GM23338 (cell line): ENCODE measurements at regions not wholly inside any gene's neighbourhood (a gene's known extent, or its start where the extent isn't known, plus 50 kb on each side); places are given as distances from the start of the nearest gene placed in this dataset.

Experiments
- ATAC-seq: fragments of 200-7000 bp; cut with Tn5 transposase; 3 replicates; pipeline ENCODE4 v1.9.1; 2020
- DNase-seq: peaks from one replicate; pipeline ENCODE4 v3.0.0-alpha.2; 2015; ENCODE audit warnings: low spot score
- H2AFZ ChIP-seq: fragments of 200-600 bp; sonication (generic); 2 replicates; pipeline ENCODE4 v1.8.0; 2016; ENCODE audit warnings: antibody characterized with exemption, mild to moderate bottlenecking, moderate library complexity
- H3F3A ChIP-seq: fragments of 200-600 bp; sonication (generic); replicated peaks from 2 replicates; pipeline ENCODE4 v1.8.0; 2017; ENCODE audit warnings: antibody characterized with exemption, mixed run types, low read depth
- H3K27ac ChIP-seq: fragments of 200-600 bp; sonication (generic); 2 replicates; pipeline ENCODE4 v1.6.1; 2016; ENCODE audit warnings: low read depth
- H3K27me3 ChIP-seq: fragments of 200-600 bp; sonication (generic); 2 replicates; pipeline ENCODE4 v1.8.0; 2016; ENCODE audit warnings: mild to moderate bottlenecking, mixed run types, moderate library complexity; ENCODE audit not compliant: insufficient read depth
- H3K36me3 ChIP-seq: fragments of 200-600 bp; sonication (generic); 2 replicates; pipeline ENCODE4 v1.8.0; 2016; ENCODE audit warnings: mild to moderate bottlenecking; ENCODE audit not compliant: insufficient read depth
- H3K4me1 ChIP-seq: fragments of 200-600 bp; sonication (generic); 2 replicates; pipeline ENCODE4 v1.8.0; 2016; ENCODE audit warnings: mild to moderate bottlenecking, moderate library complexity; ENCODE audit not compliant: insufficient read depth
- H3K4me2 ChIP-seq: fragments of 200-600 bp; sonication (generic); 2 replicates; pipeline ENCODE4 v1.7.1; 2017; ENCODE audit warnings: mixed run types
- H3K4me3 ChIP-seq: fragments of 200-600 bp; sonication (generic); 2 replicates; pipeline ENCODE4 v1.6.1; 2016; ENCODE audit warnings: mixed run types
- H3K79me2 ChIP-seq: fragments of 200-600 bp; sonication (generic); replicated peaks from 2 replicates; pipeline ENCODE4 v1.8.0; 2017; ENCODE audit warnings: mild to moderate bottlenecking; ENCODE audit not compliant: insufficient read depth
- H3K9me2 ChIP-seq: fragments of 200-600 bp; sonication (generic); 2 replicates; pipeline ENCODE4 v1.8.0; 2017; ENCODE audit not compliant: insufficient read depth
- H4K20me1 ChIP-seq: fragments of 200-600 bp; sonication (generic); replicated peaks from 2 replicates; pipeline ENCODE4 v1.8.0; 2017; ENCODE audit warnings: mild to moderate bottlenecking; ENCODE audit not compliant: insufficient read depth
- H3K27ac Mint-ChIP-seq: 2 replicates; pipeline ENCODE4 v1.8.0; 2020; ENCODE audit warnings: inconsistent platforms, mild to moderate bottlenecking, moderate library complexity, mixed read lengths
- H3K27me3 Mint-ChIP-seq: 3 replicates; pipeline ENCODE4 v1.8.0; 2022; ENCODE audit warnings: low read depth, mild to moderate bottlenecking, moderate library complexity, mixed read lengths, inconsistent platforms; ENCODE audit not compliant: insufficient read depth, poor library complexity
- H3K36me3 Mint-ChIP-seq: 3 replicates; pipeline ENCODE4 v1.8.0; 2021; ENCODE audit warnings: low read depth, mild to moderate bottlenecking, inconsistent platforms, moderate library complexity, mixed read lengths
- H3K4me1 Mint-ChIP-seq: 3 replicates; pipeline ENCODE4 v1.8.0; 2020; ENCODE audit warnings: mild to moderate bottlenecking, inconsistent platforms, mixed read lengths
- H3K4me3 Mint-ChIP-seq: 3 replicates; pipeline ENCODE4 v1.8.0; 2021; ENCODE audit warnings: moderate library complexity, mild to moderate bottlenecking, inconsistent platforms, mixed read lengths
- H3K9me3 Mint-ChIP-seq: 3 replicates; pipeline ENCODE4 v1.8.0; 2020; ENCODE audit warnings: moderate library complexity, mild to moderate bottlenecking, inconsistent platforms, mixed read lengths
- EZH2 ChIP-seq: fragments of 200-600 bp; sonication (generic); IDR thresholded peaks from one replicate; pipeline ENCODE4 v1.8.0; 2017; ENCODE audit warnings: antibody characterized with exemption, mild to moderate bottlenecking, low read depth; ENCODE audit not compliant: unreplicated experiment
- ZNF331 ChIP-seq: fragments of 250-450 bp; sonication (Bioruptor Pico); IDR thresholded peaks from 2 replicates; pipeline ENCODE4 v1.5.0; 2020; ENCODE audit warnings: low read depth, mild to moderate bottlenecking, moderate library complexity
- TF ChIP-seq, protein P1 (sequence below): fragments of 250-450 bp; sonication (Bioruptor Pico); IDR thresholded peaks from 2 replicates; pipeline ENCODE4 v1.5.0; 2020; ENCODE audit warnings: mild to moderate bottlenecking, moderate library complexity

DNA sequence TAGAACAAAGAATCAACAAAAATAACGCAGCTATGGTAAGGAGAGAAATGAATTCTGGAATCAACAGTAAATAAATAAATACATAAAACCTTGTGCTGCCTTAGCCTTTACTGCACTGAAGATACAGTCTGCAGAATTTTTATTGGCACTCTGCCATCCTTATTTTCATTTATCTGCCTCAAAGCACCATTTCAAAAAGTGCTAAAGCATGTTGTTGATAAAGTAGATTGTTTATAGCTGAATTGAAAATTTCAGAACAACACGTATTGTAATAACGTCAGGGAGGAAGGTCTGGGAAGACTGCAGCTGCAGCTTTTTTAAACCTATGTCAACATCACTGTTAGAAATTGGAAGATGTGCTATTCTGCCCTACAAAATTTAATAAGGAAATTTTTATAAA, 787.2 kb downstream of the PLCL1 start (continued):
- TF ChIP-seq, protein P1, sequence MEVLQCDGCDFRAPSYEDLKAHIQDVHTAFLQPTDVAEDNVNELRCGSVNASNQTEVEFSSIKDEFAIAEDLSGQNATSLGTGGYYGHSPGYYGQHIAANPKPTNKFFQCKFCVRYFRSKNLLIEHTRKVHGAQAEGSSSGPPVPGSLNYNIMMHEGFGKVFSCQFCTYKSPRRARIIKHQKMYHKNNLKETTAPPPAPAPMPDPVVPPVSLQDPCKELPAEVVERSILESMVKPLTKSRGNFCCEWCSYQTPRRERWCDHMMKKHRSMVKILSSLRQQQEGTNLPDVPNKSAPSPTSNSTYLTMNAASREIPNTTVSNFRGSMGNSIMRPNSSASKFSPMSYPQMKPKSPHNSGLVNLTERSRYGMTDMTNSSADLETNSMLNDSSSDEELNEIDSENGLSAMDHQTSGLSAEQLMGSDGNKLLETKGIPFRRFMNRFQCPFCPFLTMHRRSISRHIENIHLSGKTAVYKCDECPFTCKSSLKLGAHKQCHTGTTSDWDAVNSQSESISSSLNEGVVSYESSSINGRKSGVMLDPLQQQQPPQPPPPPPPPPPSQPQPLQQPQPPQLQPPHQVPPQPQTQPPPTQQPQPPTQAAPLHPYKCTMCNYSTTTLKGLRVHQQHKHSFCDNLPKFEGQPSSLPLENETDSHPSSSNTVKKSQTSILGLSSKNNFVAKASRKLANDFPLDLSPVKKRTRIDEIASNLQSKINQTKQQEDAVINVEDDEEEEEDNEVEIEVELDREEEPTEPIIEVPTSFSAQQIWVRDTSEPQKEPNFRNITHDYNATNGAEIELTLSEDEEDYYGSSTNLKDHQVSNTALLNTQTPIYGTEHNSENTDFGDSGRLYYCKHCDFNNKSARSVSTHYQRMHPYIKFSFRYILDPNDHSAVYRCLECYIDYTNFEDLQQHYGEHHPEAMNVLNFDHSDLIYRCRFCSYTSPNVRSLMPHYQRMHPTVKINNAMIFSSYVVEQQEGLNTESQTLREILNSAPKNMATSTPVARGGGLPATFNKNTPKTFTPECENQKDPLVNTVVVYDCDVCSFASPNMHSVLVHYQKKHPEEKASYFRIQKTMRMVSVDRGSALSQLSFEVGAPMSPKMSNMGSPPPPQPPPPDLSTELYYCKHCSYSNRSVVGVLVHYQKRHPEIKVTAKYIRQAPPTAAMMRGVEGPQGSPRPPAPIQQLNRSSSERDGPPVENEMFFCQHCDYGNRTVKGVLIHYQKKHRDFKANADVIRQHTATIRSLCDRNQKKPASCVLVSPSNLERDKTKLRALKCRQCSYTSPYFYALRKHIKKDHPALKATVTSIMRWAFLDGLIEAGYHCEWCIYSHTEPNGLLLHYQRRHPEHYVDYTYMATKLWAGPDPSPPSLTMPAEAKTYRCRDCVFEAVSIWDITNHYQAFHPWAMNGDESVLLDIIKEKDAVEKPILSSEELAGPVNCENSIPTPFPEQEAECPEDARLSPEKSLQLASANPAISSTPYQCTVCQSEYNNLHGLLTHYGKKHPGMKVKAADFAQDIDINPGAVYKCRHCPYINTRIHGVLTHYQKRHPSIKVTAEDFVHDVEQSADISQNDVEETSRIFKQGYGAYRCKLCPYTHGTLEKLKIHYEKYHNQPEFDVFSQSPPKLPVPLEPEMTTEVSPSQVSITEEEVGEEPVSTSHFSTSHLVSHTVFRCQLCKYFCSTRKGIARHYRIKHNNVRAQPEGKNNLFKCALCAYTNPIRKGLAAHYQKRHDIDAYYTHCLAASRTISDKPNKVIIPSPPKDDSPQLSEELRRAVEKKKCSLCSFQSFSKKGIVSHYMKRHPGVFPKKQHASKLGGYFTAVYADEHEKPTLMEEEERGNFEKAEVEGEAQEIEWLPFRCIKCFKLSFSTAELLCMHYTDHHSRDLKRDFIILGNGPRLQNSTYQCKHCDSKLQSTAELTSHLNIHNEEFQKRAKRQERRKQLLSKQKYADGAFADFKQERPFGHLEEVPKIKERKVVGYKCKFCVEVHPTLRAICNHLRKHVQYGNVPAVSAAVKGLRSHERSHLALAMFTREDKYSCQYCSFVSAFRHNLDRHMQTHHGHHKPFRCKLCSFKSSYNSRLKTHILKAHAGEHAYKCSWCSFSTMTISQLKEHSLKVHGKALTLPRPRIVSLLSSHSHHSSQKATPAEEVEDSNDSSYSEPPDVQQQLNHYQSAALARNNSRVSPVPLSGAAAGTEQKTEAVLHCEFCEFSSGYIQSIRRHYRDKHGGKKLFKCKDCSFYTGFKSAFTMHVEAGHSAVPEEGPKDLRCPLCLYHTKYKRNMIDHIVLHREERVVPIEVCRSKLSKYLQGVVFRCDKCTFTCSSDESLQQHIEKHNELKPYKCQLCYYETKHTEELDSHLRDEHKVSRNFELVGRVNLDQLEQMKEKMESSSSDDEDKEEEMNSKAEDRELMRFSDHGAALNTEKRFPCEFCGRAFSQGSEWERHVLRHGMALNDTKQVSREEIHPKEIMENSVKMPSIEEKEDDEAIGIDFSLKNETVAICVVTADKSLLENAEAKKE (CRISPR knock-in tag): no peak

DNA sequence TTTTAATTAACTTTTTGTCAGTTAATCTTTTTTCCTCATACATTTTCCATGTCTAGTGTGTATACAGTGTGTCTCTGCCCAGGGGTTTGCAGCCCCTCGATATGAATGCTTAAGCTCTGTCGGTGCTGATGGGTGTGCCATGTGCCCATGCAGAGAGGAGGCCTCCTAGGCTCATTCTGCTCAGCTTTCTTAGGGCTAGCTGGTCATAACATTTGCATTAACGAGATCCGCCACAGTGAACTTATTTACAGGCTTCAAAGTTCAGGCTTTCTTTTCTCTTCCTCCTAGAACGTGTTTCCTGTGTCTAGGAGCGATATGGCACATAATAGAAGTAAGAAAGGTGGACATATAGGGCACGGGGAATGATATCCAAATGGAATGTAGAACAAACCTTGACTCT, 783.3 kb downstream of the PLCL1 start:
- ATAC-seq: no peak
- Mint-ChIP-seq H3K4me1 (no peaks in the 10 kb centered on the region), H3K36me3 (no peaks in the 10 kb centered on the region), H3K9me3 (no peaks in the 10 kb centered on the region), H3K27me3 (no peaks in the 10 kb centered on the region), H3K27ac (no peak overlapping the region), H3K4me3 (no peak overlapping the region)
- DNase-seq: no peak
- Histone ChIP-seq H4K20me1 (no peaks in the 10 kb centered on the region), H3K4me2 (no peak overlapping the region), H3K36me3 (no peaks in the 10 kb centered on the region), H3K27ac (no peak overlapping the region), H3K4me1 (no peaks in the 10 kb centered on the region), H3K9me2 (no peaks in the 10 kb centered on the region), H3K4me3 (no peak overlapping the region), H3K79me2 (no peaks in the 10 kb centered on the region), H2AFZ (0 out of 2 replicates have a peak overlapping the region, but pooled peaks have one; percentile 59), H3K27me3 (no peaks in the 10 kb centered on the region), H3F3A (no peaks in the 10 kb centered on the region)
- TF ChIP-seq EZH2: no peak

DNA sequence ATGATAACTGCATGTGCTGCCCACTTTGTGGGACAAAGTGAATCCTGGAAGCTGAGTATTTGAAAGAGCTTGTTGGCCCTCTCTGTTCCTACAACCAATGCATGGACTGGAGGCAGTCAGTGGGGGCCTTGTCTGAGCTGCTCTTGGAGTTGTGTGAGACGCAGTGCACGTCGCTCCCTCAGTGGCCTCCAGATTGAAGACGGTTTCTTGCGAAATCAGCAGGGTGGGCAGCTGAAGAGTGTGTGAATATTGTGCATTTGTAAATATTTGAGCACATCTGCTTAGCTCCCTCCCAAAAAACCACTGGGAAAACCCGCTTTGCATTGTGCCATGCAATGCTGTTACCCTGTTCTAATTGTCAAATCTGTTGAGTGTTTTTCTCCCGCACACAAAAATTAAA, 782.8 kb downstream of the PLCL1 start:
- no peak overlapping the region for H3K4me3 Mint-ChIP-seq

More for the DNA sequence above, 782.8 kb downstream of the PLCL1 start:
- no peak overlapping the region for H3K27ac Mint-ChIP-seq
- ATAC-seq (no peak), DNase-seq (no peak)
- no peaks in the 10 kb centered on the region for H3K9me3 Mint-ChIP-seq
- Histone ChIP-seq H3K79me2 (no peaks in the 10 kb centered on the region), H3K4me1 (no peaks in the 10 kb centered on the region), H3K4me3 (no peak overlapping the region), H3K36me3 (no peaks in the 10 kb centered on the region), H3K27me3 (no peaks in the 10 kb centered on the region), H3F3A (no peaks in the 10 kb centered on the region), H3K27ac (no peak overlapping the region), H4K20me1 (no peaks in the 10 kb centered on the region), H2AFZ (no peak overlapping the region), H3K4me2 (no peak overlapping the region), H3K9me2 (no peaks in the 10 kb centered on the region)
- TF ChIP-seq, protein P1 (CRISPR knock-in tag): no peak
- TF ChIP-seq ZNF331 (CRISPR knock-in tag): no peak
- no peaks in the 10 kb centered on the region for H3K27me3 Mint-ChIP-seq
- no peaks in the 10 kb centered on the region for H3K4me1 Mint-ChIP-seq
- no peaks in the 10 kb centered on the region for H3K36me3 Mint-ChIP-seq
